H1 (cell line): ENCODE measurements at regions not wholly inside any gene's neighbourhood (a gene's known extent, or its start where the extent isn't known, plus 50 kb on each side); places are given as distances from the start of the nearest gene placed in this dataset.

Experiments used
- CTCF ChIA-PET: fragments of 300-600 bp; sonication (Branson Sonifier 250); formaldehyde crosslinking; loops from one replicate; lab custom pipeline; 2021; ENCODE audit not compliant: partially characterized antibody; lab: Charles Lee
- POLR2A ChIA-PET: fragments of 300-600 bp; sonication (Branson Sonifier 250); formaldehyde crosslinking; loops from one replicate; lab custom pipeline; 2021; ENCODE audit warnings: inconsistent platforms; ENCODE audit not compliant: partially characterized antibody; lab: Charles Lee
- DNase-seq, 2 experiments: peaks; one replicate each; pipeline versions ENCODE4 v3.0.0 to v3.0.0-alpha.2; 2010 to 2022; ENCODE audit warnings: low spot score in 2 of 2, low read depth in 1 of 2, mixed read lengths in 1 of 2
- FAIRE-seq: peaks from 2 replicates; lab custom pipeline; 2011; peaks lifted over from hg19 to GRCh38; lab: Jason Lieb, UNC
- H2AFZ ChIP-seq: 2 replicates; pipeline ENCODE4 v1.8.1; 2012; ENCODE audit warnings: low read length, inconsistent platforms
- H2AK5ac ChIP-seq: 2 replicates; pipeline ENCODE4 v1.6.1; 2013; ENCODE audit warnings: low read depth, low read length
- H2BK120ac ChIP-seq: replicated peaks from 2 replicates; pipeline ENCODE3; 2013; ENCODE audit warnings: low read depth, low read length, inconsistent platforms
- H2BK12ac ChIP-seq: 2 replicates; pipeline ENCODE4 v1.6.1; 2013; ENCODE audit warnings: low read depth, low read length
- H2BK15ac ChIP-seq: 2 replicates; pipeline ENCODE4 v1.6.1; 2013; ENCODE audit warnings: low read length
- H2BK20ac ChIP-seq: 2 replicates; pipeline ENCODE4 v1.6.1; 2013; ENCODE audit warnings: low read length
- H2BK5ac ChIP-seq: 2 replicates; pipeline ENCODE4 v1.6.1; 2013; ENCODE audit warnings: low read depth, low read length
- H3K14ac ChIP-seq: 2 replicates; pipeline ENCODE4 v1.6.1; 2013; ENCODE audit warnings: inconsistent platforms; ENCODE audit not compliant: insufficient read length
- H3K18ac ChIP-seq: 2 replicates; pipeline ENCODE4 v1.6.1; 2013; ENCODE audit warnings: low read length; ENCODE audit errors: extremely low read depth
- H3K23ac ChIP-seq: 2 replicates; pipeline ENCODE4 v1.6.1; 2013; ENCODE audit warnings: inconsistent platforms; ENCODE audit not compliant: insufficient read length
- H3K23me2 ChIP-seq: 2 replicates; pipeline ENCODE4 v1.6.1; 2013; ENCODE audit warnings: low read depth, low read length
- H3K27ac ChIP-seq: 2 replicates; pipeline ENCODE4 v1.6.1; 2011; ENCODE audit warnings: low read depth, low read length, inconsistent platforms
- H3K27me3 ChIP-seq, 4 experiments: replicated peaks in 1 of 4; 1 replicate in 1 of 4; 2 replicates in 3 of 4; pipeline versions ENCODE4 v1.6.1 to v1.8.1; 2011 to 2013; ENCODE audit warnings: low read length in 3 of 4, mild to moderate bottlenecking in 3 of 4, inconsistent platforms in 2 of 4, mixed read lengths in 2 of 4, moderate library complexity in 1 of 4; ENCODE audit not compliant: control insufficient read depth in 3 of 4, insufficient read depth in 3 of 4; ENCODE audit errors: extremely low read depth in 1 of 4
- H3K36me3 ChIP-seq, 4 experiments: 2 replicates each; pipeline versions ENCODE4 v1.6.1 to v1.8.1; 2011 to 2013; ENCODE audit warnings: mild to moderate bottlenecking in 4 of 4, low read length in 3 of 4, moderate library complexity in 2 of 4, control low read depth in 1 of 4, inconsistent platforms in 1 of 4; ENCODE audit not compliant: insufficient read depth in 4 of 4, control insufficient read depth in 2 of 4
- H3K4ac ChIP-seq: replicated peaks from 2 replicates; pipeline ENCODE3; 2013; ENCODE audit warnings: low read length, low read depth, mixed read lengths, inconsistent platforms; ENCODE audit not compliant: insufficient read length
- H3K4me1 ChIP-seq, 4 experiments: replicated peaks in 1 of 4; 1 replicate in 1 of 4; 2 replicates in 3 of 4; pipeline versions ENCODE4 v1.6.1 to v1.8.1; 2011 to 2013; ENCODE audit warnings: low read length in 3 of 4, inconsistent platforms in 2 of 4, mixed read lengths in 1 of 4; ENCODE audit not compliant: insufficient read depth in 4 of 4, control insufficient read depth in 3 of 4
- H3K4me2 ChIP-seq, 2 experiments: 2 replicates each; pipeline versions ENCODE4 v1.6.1 to v1.8.1; 2011 to 2013; ENCODE audit warnings: low read depth in 2 of 2, low read length in 2 of 2, control low read depth in 1 of 2, inconsistent platforms in 1 of 2, mild to moderate bottlenecking in 1 of 2; ENCODE audit not compliant: insufficient read depth in 1 of 2
- H3K4me3 ChIP-seq, 4 experiments: fragments of 200-600, 300-600 bp in 1 of 4; sonication (generic), shearing (Covaris generic), sonication (Bioruptor Twin) in 1 of 4; 2 replicates each; pipeline versions ENCODE4 v1.5.1 to v1.8.1; 2011 to 2016; ENCODE audit warnings: low read length in 4 of 4, low read depth in 3 of 4, control low read depth in 2 of 4, inconsistent platforms in 2 of 4, mild to moderate bottlenecking in 2 of 4, mixed read lengths in 1 of 4, moderate library complexity in 1 of 4; ENCODE audit not compliant: insufficient read depth in 2 of 4; ENCODE audit errors: extremely low read depth in 1 of 4
- H3K56ac ChIP-seq: replicated peaks from 2 replicates; pipeline ENCODE3; 2013; ENCODE audit warnings: low read depth, mild to moderate bottlenecking, mixed read lengths, low read length, inconsistent platforms; ENCODE audit not compliant: insufficient read length
- H3K79me1 ChIP-seq: 2 replicates; pipeline ENCODE4 v1.6.1; 2013; ENCODE audit warnings: low read depth, low read length, control low read depth
- H3K79me2 ChIP-seq, 2 experiments: 2 replicates each; pipeline versions ENCODE4 v1.6.1 to v1.8.1; 2012 to 2013; ENCODE audit warnings: low read length in 2 of 2, mild to moderate bottlenecking in 2 of 2, inconsistent platforms in 1 of 2; ENCODE audit not compliant: insufficient read depth in 2 of 2, control insufficient read depth in 1 of 2
- H3K9ac ChIP-seq, 4 experiments: replicated peaks in 1 of 4; 1 replicate in 1 of 4; 2 replicates in 3 of 4; pipeline versions ENCODE4 v1.6.1 to v1.8.1; 2011 to 2013; ENCODE audit warnings: low read depth in 3 of 4, low read length in 3 of 4, control low read depth in 2 of 4, mild to moderate bottlenecking in 2 of 4, moderate library complexity in 2 of 4, inconsistent platforms in 1 of 4; ENCODE audit errors: extremely low read depth in 1 of 4
- H3K9me3 ChIP-seq, 2 experiments: 2 replicates each; pipeline versions ENCODE4 v1.6.1 to v1.8.1; 2012 to 2013; ENCODE audit warnings: mild to moderate bottlenecking in 2 of 2, moderate library complexity in 2 of 2, control low read depth in 1 of 2, inconsistent platforms in 1 of 2, low read depth in 1 of 2, low read length in 1 of 2, mixed read lengths in 1 of 2; ENCODE audit not compliant: insufficient read depth in 2 of 2
- H4K20me1 ChIP-seq, 2 experiments: replicated peaks in 1 of 2; 2 replicates each; pipeline versions ENCODE3 to v1.8.1; 2011 to 2013; ENCODE audit warnings: inconsistent platforms in 2 of 2, low read length in 2 of 2, mild to moderate bottlenecking in 1 of 2; ENCODE audit not compliant: insufficient read depth in 2 of 2, control insufficient read depth in 1 of 2
- H4K5ac ChIP-seq: 2 replicates; pipeline ENCODE4 v1.6.1; 2013; ENCODE audit warnings: low read length, low read depth, mixed read lengths, inconsistent platforms; ENCODE audit not compliant: insufficient read length
- H4K8ac ChIP-seq: 2 replicates; pipeline ENCODE4 v1.8.0; 2013; ENCODE audit warnings: mild to moderate bottlenecking, moderate library complexity, low read length, inconsistent platforms; ENCODE audit not compliant: insufficient read depth; ENCODE audit errors: extremely low read depth
- H4K91ac ChIP-seq: replicated peaks from 2 replicates; pipeline ENCODE3; 2013; ENCODE audit warnings: low read length, mixed read lengths, inconsistent platforms; ENCODE audit not compliant: insufficient read length
- CEBPB ChIP-seq: IDR thresholded peaks from 2 replicates; pipeline ENCODE4 v1.6.1; 2012; ENCODE audit warnings: low read depth, low read length
- E2F6 ChIP-seq: IDR thresholded peaks from 2 replicates; pipeline ENCODE4 v1.6.1; 2012; ENCODE audit warnings: inconsistent platforms
- GABPA ChIP-seq: IDR thresholded peaks from 2 replicates; pipeline ENCODE4 v1.6.1; 2011; ENCODE audit warnings: mild to moderate bottlenecking, low read length, moderate library complexity, borderline replicate concordance; ENCODE audit not compliant: insufficient read depth
- JUN ChIP-seq: IDR thresholded peaks from 2 replicates; pipeline ENCODE4 v1.6.1; 2011; ENCODE audit warnings: low read depth, mild to moderate bottlenecking, improper control_type of control experiment, low read length
- JUND ChIP-seq: IDR thresholded peaks from 2 replicates; pipeline ENCODE4 v1.6.1; 2011; ENCODE audit warnings: mild to moderate bottlenecking, improper control_type of control experiment, low read length
- MAFK ChIP-seq: IDR thresholded peaks from 2 replicates; pipeline ENCODE4 v1.6.1; 2012; ENCODE audit warnings: low read depth, mild to moderate bottlenecking, improper control_type of control experiment, low read length
- NRF1 ChIP-seq: IDR thresholded peaks from 2 replicates; pipeline ENCODE4 v1.6.1; 2011; ENCODE audit warnings: mild to moderate bottlenecking, low read depth, low read length, improper control_type of control experiment
- POU5F1 ChIP-seq: IDR thresholded peaks from 2 replicates; pipeline ENCODE4 v1.6.1; 2011; ENCODE audit warnings: low read depth, mild to moderate bottlenecking, low read length, moderate library complexity
- RNF2 ChIP-seq: fragments of 200-900, 300-1000 bp; sonication (generic); IDR thresholded peaks from 2 replicates; pipeline ENCODE4 v1.7.1; 2016; ENCODE audit warnings: borderline replicate concordance, low read depth, mild to moderate bottlenecking, antibody characterized with exemption, low read length; ENCODE audit not compliant: poor library complexity, severe bottlenecking; ENCODE audit errors: missing control alignments
- SRF ChIP-seq: IDR thresholded peaks from 2 replicates; pipeline ENCODE4 v1.6.1; 2011; ENCODE audit warnings: mild to moderate bottlenecking, low read depth, low read length, moderate library complexity
- TAF1 ChIP-seq: IDR thresholded peaks from 2 replicates; pipeline ENCODE4 v1.6.1; 2011; ENCODE audit warnings: mild to moderate bottlenecking, low read depth, low read length
- TEAD4 ChIP-seq: IDR thresholded peaks from 2 replicates; pipeline ENCODE4 v1.6.1; 2012; ENCODE audit warnings: low read depth, low read length, inconsistent platforms, mixed read lengths
- YY1 ChIP-seq: IDR thresholded peaks from 2 replicates; pipeline ENCODE4 v1.6.1; 2011; ENCODE audit warnings: low read depth, mild to moderate bottlenecking, low read length
- WGBS, 2 experiments: shearing (Covaris generic) in 1 of 2; methylation state at CpG; one replicate each; pipeline versions ENCODE4 v1.1.6 to v1.1.7; 2013 to 2015; ENCODE audit warnings: low lambda C conversion rate in 2 of 2, mixed read lengths in 2 of 2, inconsistent platforms in 1 of 2, low coverage in 1 of 2, missing lambda C conversion rate in 1 of 2; ENCODE audit not compliant: insufficient replicate concordance in 2 of 2, insufficient coverage in 1 of 2, insufficient read length in 1 of 2; ENCODE audit errors: extremely low coverage in 1 of 2, missing lambda C conversion rate in 1 of 2; 5-methylcytosine and 5-hydroxymethylcytosine counted together
- TF ChIP-seq, protein P1 (sequence below): IDR thresholded peaks from 2 replicates; pipeline ENCODE4 v1.6.1; 2011; ENCODE audit warnings: low read length, improper control_type of control experiment

GRCh38 chr11:37313266-37313665, 715.2 kb upstream of the RAG2 start:
- H4K8ac ChIP-seq = no peak overlapping the region
- H3K27me3 ChIP-seq = no peaks in the 10 kb centered on the region
- ChIA-PET CTCF (no interaction called here), POLR2A (no interaction called here)
- DNase-seq (no peak), FAIRE-seq (no peak)
- no peak overlapping the region; the same call in 1 of the 2 replicates for H2AFZ ChIP-seq
- no peaks in the 10 kb centered on the region for H3K23me2 ChIP-seq
- H2AK5ac ChIP-seq = no peak overlapping the region
- no peak overlapping the region for H2BK12ac ChIP-seq
- no peak overlapping the region for H2BK20ac ChIP-seq
- no peak overlapping the region for H4K5ac ChIP-seq
- no peaks in the 10 kb centered on the region; a peak in 1 of 8 replicates for H3K36me3 ChIP-seq
- peaks cover 4 to 9% of the 10 kb centered on the region in 2 experiments; a peak in 3 of 4 replicates for H3K9me3 ChIP-seq
- H2BK120ac ChIP-seq = no peak overlapping the region
- H3K27ac ChIP-seq = no peak overlapping the region
- no peak overlapping the region for H2BK15ac ChIP-seq
- no peaks in the 10 kb centered on the region for H3K4me1 ChIP-seq
- H3K9ac ChIP-seq = no peak overlapping the region
- H3K4ac ChIP-seq = no peak overlapping the region
- no peaks in the 10 kb centered on the region for H3K79me1 ChIP-seq
- H3K56ac ChIP-seq = no peak overlapping the region
- H4K91ac ChIP-seq = no peak overlapping the region
- no peak overlapping the region for H3K4me3 ChIP-seq
- H3K14ac ChIP-seq = no peak overlapping the region
- no peaks in the 10 kb centered on the region for H4K20me1 ChIP-seq
- no peak overlapping the region for H2BK5ac ChIP-seq
- 79% methylated on average over 2 of the region's 2 CpGs; no CpG with 5 or more reads in 1 of the 2 experiments for WGBS, 2 experiments
- no peak overlapping the region for H3K18ac ChIP-seq
- no peak overlapping the region for H3K4me2 ChIP-seq
- H3K79me2 ChIP-seq = no peaks in the 10 kb centered on the region
- H3K23ac ChIP-seq = no peak overlapping the region
- TF ChIP-seq YY1 (no peak), GABPA (no peak), JUN (no peak), MAFK (no peak), RNF2 (no peak), JUND (no peak), TAF1 (no peak), NRF1 (no peak), POU5F1 (no peak), CEBPB (no peak), TEAD4 (no peak), E2F6 (no peak), SRF (no peak)
- TF ChIP-seq, protein P1, sequence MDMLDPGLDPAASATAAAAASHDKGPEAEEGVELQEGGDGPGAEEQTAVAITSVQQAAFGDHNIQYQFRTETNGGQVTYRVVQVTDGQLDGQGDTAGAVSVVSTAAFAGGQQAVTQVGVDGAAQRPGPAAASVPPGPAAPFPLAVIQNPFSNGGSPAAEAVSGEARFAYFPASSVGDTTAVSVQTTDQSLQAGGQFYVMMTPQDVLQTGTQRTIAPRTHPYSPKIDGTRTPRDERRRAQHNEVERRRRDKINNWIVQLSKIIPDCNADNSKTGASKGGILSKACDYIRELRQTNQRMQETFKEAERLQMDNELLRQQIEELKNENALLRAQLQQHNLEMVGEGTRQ = no peak
